ENCODE measurements at regions not wholly inside any gene's neighbourhood (a gene's known extent, or its start where the extent isn't known, plus 50 kb on each side); places are given as distances from the start of the nearest gene placed in this dataset.

DNA sequence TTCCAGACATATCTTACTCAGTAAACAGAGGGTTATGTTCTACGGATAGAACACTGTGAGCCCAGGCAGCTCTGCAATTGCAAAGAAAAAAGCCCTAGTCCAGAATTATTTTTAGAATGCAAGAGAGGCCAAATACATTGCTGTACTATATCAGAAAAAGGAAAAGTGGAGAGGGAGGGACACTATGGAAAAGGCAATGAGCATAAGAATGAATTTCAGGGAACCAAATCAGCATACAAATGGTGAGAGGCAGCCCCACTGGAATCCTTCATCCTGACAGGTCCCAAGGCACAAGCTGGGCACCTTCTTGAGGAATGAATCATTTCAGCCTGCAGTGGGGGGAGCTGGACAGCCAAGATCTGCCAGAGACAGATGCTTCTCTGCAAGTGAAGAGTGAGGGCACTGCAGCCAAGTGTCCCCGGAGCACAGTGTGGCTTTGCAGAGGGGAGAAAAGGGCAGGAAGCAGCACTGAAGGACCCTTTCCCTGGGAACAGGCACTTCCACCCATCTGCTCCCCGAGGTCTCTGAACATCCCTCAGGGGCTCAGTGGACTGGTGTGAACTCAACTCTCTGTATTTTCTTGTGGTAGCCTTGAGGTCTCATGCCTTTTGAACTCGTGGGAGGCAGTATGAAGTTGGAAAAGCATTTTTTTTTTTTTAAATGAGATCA, 115.6 kb downstream of the XCL2 start:
- TF ChIP-seq, protein P1, sequence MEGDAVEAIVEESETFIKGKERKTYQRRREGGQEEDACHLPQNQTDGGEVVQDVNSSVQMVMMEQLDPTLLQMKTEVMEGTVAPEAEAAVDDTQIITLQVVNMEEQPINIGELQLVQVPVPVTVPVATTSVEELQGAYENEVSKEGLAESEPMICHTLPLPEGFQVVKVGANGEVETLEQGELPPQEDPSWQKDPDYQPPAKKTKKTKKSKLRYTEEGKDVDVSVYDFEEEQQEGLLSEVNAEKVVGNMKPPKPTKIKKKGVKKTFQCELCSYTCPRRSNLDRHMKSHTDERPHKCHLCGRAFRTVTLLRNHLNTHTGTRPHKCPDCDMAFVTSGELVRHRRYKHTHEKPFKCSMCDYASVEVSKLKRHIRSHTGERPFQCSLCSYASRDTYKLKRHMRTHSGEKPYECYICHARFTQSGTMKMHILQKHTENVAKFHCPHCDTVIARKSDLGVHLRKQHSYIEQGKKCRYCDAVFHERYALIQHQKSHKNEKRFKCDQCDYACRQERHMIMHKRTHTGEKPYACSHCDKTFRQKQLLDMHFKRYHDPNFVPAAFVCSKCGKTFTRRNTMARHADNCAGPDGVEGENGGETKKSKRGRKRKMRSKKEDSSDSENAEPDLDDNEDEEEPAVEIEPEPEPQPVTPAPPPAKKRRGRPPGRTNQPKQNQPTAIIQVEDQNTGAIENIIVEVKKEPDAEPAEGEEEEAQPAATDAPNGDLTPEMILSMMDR (IDR thresholded peaks at IDR 0.05) = no peak
- no peak for TF ChIP-seq POLR2A (IDR thresholded peaks at IDR 0.05)
- Histone ChIP-seq H3K4me3 (no peak overlapping the region), H3K36me3 (no peaks in the 10 kb centered on the region), H3K27me3 (no peaks in the 10 kb centered on the region), H3K4me1 (no peaks in the 10 kb centered on the region), H3K27ac (peak overlapping the region in 1 of 4 donors; percentile 44), H3K9me3 (no peaks in the 10 kb centered on the region)
- DNase-seq = no peak

DNA sequence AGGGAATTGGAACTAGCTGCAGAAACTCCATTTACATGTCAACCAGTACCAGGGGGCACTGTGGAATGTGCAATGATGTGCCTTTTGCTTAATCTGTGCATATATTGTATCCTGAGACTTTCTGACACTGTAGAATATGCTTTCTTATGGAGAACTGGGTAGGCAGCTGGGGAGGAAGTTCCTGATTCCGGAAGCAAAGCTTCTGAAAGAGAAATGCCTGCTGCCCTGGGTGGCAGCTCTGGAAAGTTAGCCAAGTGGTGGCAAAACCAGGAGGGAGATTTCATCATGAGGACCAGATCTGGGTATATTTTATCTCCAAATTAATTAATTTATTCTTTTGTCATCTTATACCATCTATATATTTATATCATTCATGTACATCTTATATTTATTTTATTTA, 116.7 kb downstream of the XCL2 start:
- no peaks in the 10 kb centered on the region for H3K27me3 ChIP-seq
- H3K4me3 ChIP-seq = no peak overlapping the region
- H3K4me1 ChIP-seq = no peaks in the 10 kb centered on the region
- H3K27ac ChIP-seq = no peak overlapping the region
- DNase-seq = no peak
- H3K36me3 ChIP-seq = no peaks in the 10 kb centered on the region
- no peak for TF ChIP-seq POLR2A (IDR thresholded peaks at IDR 0.05)
- TF ChIP-seq, protein P1 (IDR thresholded peaks at IDR 0.05) = no peak
- no peaks in the 10 kb centered on the region for H3K9me3 ChIP-seq

DNA sequence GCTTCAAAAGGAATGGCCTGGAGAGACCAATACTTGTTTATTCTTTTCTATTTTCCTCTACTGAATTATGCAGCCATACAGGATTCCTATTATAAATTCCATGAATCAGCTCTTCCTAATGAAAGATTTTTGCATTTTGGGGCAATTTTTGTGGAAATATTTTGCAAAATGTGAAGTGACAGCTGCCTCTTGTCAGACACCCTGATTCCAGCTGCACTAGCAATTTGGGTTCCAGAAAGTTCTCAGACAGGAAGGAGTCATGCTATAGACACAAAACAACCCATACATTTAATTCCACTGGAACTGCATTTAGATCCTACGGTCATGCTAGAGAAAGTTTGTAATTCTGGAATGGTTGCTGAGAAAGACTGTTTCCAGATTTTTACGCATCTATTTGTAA, 119.5 kb downstream of the XCL2 start:
- DNase-seq = no peak

DNA sequence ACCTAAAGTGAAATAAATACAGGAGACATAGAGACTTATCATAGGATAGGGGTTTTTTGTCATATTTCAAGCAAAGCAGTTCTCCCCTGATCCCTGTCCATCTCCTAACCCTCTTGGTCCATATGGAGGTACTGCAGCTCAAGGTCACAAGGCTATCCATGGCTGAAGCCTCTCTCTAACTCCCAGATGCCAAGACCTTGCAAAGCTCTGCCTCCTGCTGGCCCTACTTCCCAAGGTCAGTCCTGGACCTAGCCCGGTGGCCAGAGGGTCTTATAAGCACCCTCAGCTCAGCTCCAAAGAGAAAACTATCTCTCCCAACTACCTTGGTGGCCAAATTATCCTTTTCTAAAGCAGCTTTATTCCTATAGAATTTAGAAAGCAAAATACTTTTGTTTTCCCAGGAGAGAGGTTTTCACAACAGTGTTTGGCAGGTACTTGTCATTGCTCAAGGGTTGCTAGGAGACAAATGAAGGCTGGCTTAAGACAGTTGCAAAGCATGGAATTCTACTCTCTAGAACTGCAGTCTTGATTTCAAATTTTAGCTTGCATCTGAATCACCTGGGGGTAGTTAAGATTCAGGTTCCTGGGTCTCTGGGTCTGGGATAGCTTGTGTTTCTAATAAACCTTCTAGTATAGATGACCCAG, 121.5 kb downstream of the XCL2 start:
- H3K4me3 ChIP-seq = no peak overlapping the region
- no peaks in the 10 kb centered on the region for H3K27me3 ChIP-seq
- DNase-seq = no peak
- H3K36me3 ChIP-seq = no peaks in the 10 kb centered on the region
- H3K4me1 ChIP-seq = no peaks in the 10 kb centered on the region
- TF ChIP-seq, protein P1 (IDR thresholded peaks at IDR 0.05) = no peak
- H3K9me3 ChIP-seq = no peaks in the 10 kb centered on the region
- peak overlapping the region; percentile 8 to 78 (median 45) for H3K27ac ChIP-seq

More for the DNA sequence above, 119.5 kb downstream of the XCL2 start:
- Histone ChIP-seq H3K36me3 (no peaks in the 10 kb centered on the region), H3K4me1 (no peaks in the 10 kb centered on the region), H3K9me3 (no peaks in the 10 kb centered on the region), H3K27me3 (no peaks in the 10 kb centered on the region), H3K27ac (no peak overlapping the region), H3K4me3 (no peak overlapping the region)
- TF ChIP-seq, protein P1 (IDR thresholded peaks at IDR 0.05) = no peak
- no peak for TF ChIP-seq POLR2A (IDR thresholded peaks at IDR 0.05)

DNA sequence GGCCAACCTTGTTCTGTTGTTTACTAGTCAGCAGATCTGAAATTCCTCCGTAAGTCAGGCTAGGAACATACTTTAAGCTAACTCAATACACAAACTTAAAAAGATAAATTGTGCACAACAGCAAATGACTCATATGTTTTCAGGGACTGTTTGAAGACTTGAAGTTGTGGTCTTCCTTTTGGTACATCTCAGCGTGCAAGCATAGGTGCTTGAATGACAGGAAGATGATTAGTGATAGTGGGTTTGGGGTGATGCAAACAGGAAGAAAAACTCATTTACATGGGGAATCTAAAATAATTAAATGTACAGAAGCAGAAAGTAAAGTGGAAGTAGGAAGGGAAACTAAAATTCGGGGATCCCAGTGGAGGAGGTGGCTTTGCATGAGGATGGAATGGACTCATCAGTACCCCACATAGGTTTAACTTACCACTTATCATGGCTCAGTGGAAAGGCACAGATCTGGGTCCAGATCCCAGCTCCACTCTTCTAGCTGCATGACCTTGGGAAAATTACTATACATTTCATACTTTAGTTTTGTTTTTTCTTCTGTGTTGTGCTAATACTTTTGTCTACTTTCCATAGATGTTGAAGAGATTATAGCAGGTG, 122.3 kb downstream of the XCL2 start:
- DNase-seq = no peak
- peak overlapping the region in 3 of 4 donors; percentile 39 to 78 (median 51) for H3K27ac ChIP-seq
- no peaks in the 10 kb centered on the region for H3K36me3 ChIP-seq
- H3K27me3 ChIP-seq = no peaks in the 10 kb centered on the region
- no peaks in the 10 kb centered on the region for H3K4me1 ChIP-seq
- no peak overlapping the region for H3K4me3 ChIP-seq
- H3K9me3 ChIP-seq = no peaks in the 10 kb centered on the region
- TF ChIP-seq POLR2A (IDR thresholded peaks at IDR 0.05) = no peak
- TF ChIP-seq, protein P1 (IDR thresholded peaks at IDR 0.05) = no peak

Data from Peyer's patch (tissue), 4 donors.